Tibial artery (tissue), 4 donors: ENCODE measurements at regions not wholly inside any gene's neighbourhood (a gene's known extent, or its start where the extent isn't known, plus 50 kb on each side); places are given as distances from the start of the nearest gene placed in this dataset.

Experiments used
- DNase-seq, 2 donors: peaks; one replicate each; pipeline ENCODE4 v3.0.0-alpha.2; 2019
- H3K27ac ChIP-seq, 2 donors: fragments of 200-600 bp; sonication (generic) in 1 of 2; 1 replicate in 1 of 2; 2 replicates in 1 of 2; pipeline ENCODE4 v1.5.1; 2018 to 2019; ENCODE audit warnings: mild to moderate bottlenecking in 1 of 2
- H3K27me3 ChIP-seq, 2 donors: fragments of 200-600 bp; sonication (generic) in 1 of 2; one replicate each; pipeline versions ENCODE4 v1.5.1 to v1.6.0; 2016 to 2019
- H3K36me3 ChIP-seq, 3 donors: fragments of 200-600 bp; sonication (generic) in 2 of 3; one replicate each; pipeline ENCODE4 v1.5.1; 2016 to 2019; ENCODE audit warnings: mild to moderate bottlenecking in 2 of 3
- H3K4me1 ChIP-seq, 4 donors: fragments of 200-600 bp; sonication (generic) in 2 of 4; 1 replicate in 3 of 4; 2 replicates in 1 of 4; pipeline ENCODE4 v1.5.1; 2016 to 2019
- H3K4me3 ChIP-seq, 2 donors: fragments of 200-600 bp; sonication (generic) in 1 of 2; 1 replicate in 1 of 2; 2 replicates in 1 of 2; pipeline ENCODE4 v1.5.1; 2018 to 2019; ENCODE audit warnings: mild to moderate bottlenecking in 2 of 2
- H3K9me3 ChIP-seq, 3 donors: fragments of 200-600 bp; sonication (generic) in 1 of 3; one replicate each; pipeline ENCODE4 v1.5.1; 2016 to 2019
- intact Hi-C: fragments of 100-400 bp; cut with DNase I; formaldehyde crosslinking; loops from one replicate; pipeline ENCODE4 v1.15.0; 2023; ENCODE audit warnings: low total_unique reads
- TF ChIP-seq, protein P1 (sequence below), 2 experiments: fragments of 200-600 bp in 1 of 2; fragments of 450-650 bp in 1 of 2; IDR thresholded peaks; one replicate each; pipeline ENCODE4 v1.5.1; 2017 to 2019; ENCODE audit warnings: antibody characterized with exemption in 2 of 2, mild to moderate bottlenecking in 1 of 2, moderate library complexity in 1 of 2

GRCh38 chr5:73228052-73228451 is 55.1 kb downstream of the TMEM174 start:
- H3K4me1 ChIP-seq: peaks cover 0 to 10% (median 4%) of the 10 kb centered on the region in 4 donors
- no peak overlapping the region for H3K4me3 ChIP-seq
- no peak for DNase-seq
- TF ChIP-seq, protein P1, sequence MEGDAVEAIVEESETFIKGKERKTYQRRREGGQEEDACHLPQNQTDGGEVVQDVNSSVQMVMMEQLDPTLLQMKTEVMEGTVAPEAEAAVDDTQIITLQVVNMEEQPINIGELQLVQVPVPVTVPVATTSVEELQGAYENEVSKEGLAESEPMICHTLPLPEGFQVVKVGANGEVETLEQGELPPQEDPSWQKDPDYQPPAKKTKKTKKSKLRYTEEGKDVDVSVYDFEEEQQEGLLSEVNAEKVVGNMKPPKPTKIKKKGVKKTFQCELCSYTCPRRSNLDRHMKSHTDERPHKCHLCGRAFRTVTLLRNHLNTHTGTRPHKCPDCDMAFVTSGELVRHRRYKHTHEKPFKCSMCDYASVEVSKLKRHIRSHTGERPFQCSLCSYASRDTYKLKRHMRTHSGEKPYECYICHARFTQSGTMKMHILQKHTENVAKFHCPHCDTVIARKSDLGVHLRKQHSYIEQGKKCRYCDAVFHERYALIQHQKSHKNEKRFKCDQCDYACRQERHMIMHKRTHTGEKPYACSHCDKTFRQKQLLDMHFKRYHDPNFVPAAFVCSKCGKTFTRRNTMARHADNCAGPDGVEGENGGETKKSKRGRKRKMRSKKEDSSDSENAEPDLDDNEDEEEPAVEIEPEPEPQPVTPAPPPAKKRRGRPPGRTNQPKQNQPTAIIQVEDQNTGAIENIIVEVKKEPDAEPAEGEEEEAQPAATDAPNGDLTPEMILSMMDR (IDR thresholded peaks at IDR 0.05): no peak
- no peaks in the 10 kb centered on the region for H3K9me3 ChIP-seq
- H3K27ac ChIP-seq: no peak overlapping the region
- intact Hi-C loops: no loop called here
- H3K36me3 ChIP-seq: no peaks in the 10 kb centered on the region
- H3K27me3 ChIP-seq: peaks cover 5 to 52% of the 10 kb centered on the region in 2 donors
